Right renal cortex interstitium (tissue), 3 donors: ENCODE measurements at regions not wholly inside any gene's neighbourhood (a gene's known extent, or its start where the extent isn't known, plus 50 kb on each side); places are given as distances from the start of the nearest gene placed in this dataset.

ENCODE experiments used
- DNase-seq, 3 donors: peaks; one replicate each; pipeline ENCODE4 v3.0.0-alpha.2; 2013; ENCODE audit warnings: low read depth in 3 of 3, low spot score in 2 of 3

GRCh38 chr5:4882186-4882585, 257.9 kb upstream of the ADAMTS16 start:
- no peak for DNase-seq

DNA sequence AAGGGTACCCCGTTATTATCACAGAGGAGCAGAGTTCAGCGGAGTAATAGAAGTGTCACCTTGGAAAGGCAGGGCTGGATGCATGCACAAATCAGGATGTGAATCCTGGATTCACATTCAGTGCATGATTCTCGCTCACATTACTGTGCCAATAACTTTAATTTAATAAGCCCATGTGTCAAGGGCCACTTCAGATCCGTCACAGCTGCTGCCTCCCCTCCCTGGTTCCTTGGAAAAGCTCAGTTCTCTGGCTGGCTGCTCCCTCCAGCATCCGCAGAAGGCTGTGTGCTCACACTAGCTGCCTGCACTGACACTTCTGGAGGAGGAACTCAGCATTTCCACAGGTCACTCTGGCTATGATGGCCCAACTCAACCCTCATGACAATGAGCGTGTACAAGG, 256.8 kb upstream of the ADAMTS16 start:
- DNase-seq: peak in 2 of 3 donors; percentile 36 to 45

GRCh38 chr5:4893063-4893744, 246.9 kb upstream of the ADAMTS16 start:
- no peak for DNase-seq

DNA sequence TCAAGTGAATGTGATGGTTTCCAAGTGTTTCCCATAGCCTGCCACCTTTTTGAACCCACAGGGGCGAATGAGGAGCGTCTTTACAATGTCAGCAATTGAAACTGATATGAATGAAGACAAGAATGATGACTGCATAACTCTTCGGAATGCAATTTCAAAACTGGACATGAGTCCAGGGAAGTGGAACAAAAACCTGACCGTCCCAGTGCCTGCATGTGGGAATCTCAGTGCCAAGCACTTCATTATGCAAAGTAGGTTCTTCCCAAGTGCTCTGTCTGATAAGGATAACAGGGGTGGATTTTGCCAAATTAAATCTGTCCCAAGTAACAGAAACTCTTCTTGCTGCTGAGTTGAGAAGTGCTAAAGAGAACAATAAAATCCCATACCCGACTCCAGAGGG, 243.8 kb upstream of the ADAMTS16 start:
- DNase-seq: no peak

DNA sequence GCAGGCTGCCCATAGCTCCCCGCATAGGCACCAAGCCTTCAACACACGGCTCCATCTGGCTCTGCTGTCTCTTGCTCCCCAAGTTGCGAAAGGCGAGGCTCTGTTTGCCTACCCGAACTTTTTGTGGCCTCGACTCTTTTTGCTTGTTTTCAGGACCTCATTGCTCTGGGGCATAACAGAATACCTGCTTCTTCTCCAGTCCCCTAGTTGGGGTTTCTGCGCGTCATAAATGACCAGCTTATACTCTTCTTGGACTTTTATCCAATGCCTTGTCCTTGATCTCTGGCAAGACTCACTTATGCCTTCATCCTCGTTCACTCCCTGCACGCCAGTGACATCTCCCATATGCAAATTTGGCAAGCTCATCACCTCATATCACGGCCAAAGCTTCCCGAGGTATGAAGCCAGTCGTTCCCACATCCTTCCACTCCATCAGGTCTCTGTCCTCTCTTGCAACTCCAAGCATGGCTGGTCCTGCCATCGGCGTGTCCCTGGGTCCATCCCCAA, 238.8 kb upstream of the ADAMTS16 start:
- DNase-seq: no peak

DNA sequence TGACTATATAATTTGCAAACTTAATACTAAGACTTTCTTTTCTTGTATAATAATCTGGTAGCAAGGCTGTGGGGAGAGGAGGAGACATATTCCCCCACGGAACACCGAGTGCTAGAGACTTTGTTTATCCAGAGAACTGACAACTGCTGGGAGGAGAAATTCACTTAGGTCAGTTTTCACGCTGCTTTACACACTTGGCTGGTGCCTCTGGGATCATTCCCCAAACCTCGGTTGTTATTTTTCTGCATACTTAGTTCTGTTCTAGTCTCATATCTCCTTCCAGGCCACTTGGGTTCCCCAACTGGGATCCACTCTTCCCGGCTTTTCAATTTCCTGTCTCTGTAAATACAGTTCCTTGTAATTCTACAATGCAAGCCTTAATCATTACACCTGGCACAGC, 238.2 kb upstream of the ADAMTS16 start:
- DNase-seq: no peak

GRCh38 chr5:4905674-4906520, 234.2 kb upstream of the ADAMTS16 start:
- no peak for DNase-seq

GRCh38 chr5:4906786-4907185, 233.3 kb upstream of the ADAMTS16 start:
- DNase-seq: no peak

DNA sequence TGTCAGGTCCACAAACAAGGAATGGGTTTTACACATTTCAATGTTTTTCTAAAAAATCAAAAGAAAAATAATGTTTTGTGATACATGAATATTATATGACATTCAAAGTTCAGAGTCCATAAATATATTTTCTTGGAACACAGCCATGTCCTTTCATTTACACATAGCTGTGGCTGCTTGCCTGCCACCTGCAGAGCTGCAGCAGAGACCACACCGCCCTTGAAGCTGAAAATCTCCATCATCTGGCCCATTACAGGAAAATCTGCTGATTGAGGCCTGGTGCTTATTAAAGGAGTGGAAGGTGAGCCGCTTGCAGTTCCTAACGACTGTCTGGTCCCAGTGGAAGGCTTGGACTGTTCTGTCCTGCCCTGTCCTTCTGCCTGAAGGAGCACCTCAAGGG, 232.6 kb upstream of the ADAMTS16 start:
- no peak for DNase-seq

DNA sequence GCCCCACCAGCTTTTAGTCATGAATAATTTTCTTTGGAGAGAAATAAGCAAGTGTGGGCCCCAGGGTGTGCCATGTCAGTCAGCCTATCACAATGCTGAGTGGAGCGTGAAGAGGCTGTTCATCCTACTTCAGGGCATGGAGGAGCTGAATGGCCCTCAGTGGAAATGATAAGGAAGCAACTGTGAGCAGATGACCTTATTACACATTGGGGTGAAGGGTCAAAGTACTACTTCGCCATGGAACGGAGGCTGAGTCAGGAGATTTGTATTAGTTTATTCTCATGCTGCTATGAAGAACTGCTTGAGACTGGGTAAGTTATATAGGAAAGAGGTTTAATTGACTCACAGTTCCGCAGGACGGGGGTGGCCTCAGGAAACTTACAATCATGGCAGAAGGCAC, 231.0 kb upstream of the ADAMTS16 start:
- no peak for DNase-seq

DNA sequence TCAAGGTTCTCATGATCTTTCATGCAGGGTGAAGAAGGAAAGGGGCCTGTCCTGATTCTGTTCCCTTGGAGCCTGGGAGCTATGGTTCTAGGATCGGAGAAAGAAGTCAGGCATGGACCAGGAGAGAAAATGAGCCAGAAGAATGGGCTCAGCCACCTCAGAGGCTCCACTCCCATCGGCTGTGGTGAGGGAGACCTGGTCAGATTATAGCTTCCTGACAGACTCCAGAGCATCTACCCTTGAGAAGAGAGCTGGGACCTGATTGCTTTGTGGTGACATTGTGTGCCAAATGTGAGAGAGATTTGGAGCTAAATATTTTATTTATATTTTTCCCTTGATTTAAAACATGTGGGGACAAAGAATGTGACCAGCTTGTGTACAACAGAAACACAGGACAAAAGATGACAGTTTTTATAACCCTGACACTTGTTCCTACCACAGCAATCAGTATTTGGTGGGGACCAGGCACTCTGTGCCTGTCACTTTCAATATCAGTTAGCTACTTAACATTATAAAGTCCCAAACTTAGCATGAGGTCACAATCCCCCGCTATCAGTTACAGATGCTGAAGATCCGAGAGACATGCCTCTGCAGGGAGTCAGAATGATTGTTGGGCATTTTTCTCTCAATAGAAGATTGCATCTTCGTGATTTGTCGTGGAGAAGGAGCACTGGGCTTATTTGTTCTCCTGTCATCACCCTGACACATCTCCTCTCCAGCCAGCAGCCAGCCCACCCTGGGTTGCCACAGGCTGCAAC, 228.3 kb upstream of the ADAMTS16 start:
- DNase-seq: no peak

GRCh38 chr5:4921929-4922328, 218.2 kb upstream of the ADAMTS16 start:
- DNase-seq: no peak

DNA sequence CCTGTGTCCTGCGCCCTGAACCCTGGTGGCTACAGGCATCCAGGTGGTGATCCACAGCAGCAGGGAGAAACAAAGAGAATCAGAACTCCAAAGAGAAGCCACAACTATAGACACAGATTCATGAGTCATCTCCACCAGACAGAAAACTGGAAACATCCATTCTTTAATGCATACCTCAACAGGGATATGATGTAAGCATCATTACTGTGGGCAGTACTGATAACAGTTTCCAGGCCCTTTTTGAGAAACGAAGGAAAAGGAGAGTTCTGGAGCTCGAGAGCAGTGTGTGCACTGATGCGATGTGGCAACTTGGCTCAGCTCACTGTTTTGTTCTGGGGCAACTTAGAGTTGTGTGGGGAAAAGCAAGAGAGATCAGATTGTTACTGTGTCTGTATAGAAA, 215.6 kb upstream of the ADAMTS16 start:
- DNase-seq: no peak

GRCh38 chr5:4927097-4927496, 213.0 kb upstream of the ADAMTS16 start:
- no peak for DNase-seq

- no peak for DNase-seq
Observed at GRCh38 chr5:4928409-4928808, 211.7 kb upstream of the ADAMTS16 start.

DNA sequence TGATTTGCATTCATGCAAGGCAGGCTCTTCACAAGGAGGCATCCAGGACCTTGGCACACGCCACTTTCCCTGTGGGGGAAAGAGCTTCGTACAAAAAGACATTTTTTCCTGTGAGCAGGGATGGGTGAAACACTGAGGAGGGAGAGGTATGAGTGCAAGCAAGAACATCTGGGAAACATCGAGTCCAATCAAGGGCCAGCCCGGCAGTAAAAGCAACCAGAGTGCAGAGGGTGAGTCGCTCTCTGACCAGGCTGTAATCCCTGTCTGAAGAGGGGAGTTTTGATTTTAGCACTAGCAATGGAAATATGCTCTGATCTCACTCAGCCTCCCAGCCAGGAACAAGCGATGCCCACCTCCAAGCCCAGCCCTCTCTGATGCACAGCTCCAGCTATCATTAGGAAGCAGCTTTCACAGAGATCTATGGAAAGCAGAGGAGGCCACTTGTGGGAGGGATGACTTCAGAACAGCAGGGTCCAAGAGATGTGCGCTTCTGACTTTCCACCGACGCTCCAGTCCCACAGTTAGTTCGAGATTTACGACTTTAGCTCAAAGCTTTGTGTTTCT, 211.0 kb upstream of the ADAMTS16 start:
- DNase-seq: no peak

DNA sequence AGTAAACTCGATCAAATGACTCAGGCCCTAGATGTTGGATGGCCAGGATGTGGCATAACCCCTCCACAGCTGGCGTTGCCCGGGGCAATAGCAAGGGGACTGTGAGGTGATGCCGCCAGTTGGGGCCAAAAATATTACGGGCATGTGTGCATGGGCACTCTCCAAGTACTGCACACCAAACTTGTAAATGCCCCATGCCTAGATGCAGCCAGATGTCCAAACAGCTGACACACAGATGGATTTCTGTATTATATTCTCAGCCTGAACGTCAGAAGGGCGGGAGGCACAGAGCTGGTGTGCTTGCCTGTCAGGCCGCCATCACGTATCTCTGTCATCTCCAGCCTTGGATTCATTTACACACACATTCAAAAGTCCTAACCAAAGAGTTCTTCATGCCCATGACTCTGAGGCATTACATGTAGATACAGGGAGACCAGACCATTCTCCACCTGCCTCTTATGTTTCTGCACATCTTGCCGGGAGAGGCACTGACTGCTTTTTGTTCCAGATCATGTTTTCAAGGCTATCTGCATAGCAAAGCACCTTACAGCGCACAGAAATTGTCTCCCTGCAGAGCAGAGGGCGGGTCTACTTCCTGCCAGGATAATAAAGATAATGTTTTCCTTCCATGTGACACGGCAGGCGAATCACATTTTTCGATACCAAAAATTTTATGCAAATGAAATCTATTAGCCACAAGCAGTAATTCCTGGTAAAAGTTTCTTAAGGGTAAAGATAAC, 200.9 kb upstream of the ADAMTS16 start:
- no peak for DNase-seq

DNA sequence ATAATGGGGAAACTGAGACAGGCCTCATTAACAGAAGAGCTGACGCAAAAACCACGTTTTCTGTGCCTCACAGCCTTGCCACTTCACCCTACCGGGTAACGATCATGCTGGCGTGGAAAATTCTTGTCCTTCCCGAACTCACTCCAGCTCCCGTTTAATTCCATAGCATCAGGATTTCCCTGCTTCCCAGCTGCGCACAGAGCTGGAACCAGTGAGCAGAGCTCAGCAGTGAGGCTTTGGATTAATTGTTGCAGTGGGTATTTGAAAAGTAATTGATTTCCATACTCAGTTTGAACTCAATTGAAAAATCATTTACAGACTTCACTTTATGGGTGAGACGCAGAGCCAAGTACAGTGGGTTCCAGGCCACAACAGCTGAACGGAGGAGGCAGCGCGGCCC, 199.0 kb upstream of the ADAMTS16 start:
- DNase-seq: no peak

GRCh38 chr5:4941957-4942830, 197.9 kb upstream of the ADAMTS16 start:
- no peak for DNase-seq
